Natural killer cell (primary cell): ENCODE measurements at regions not wholly inside any gene's neighbourhood (a gene's known extent, or its start where the extent isn't known, plus 50 kb on each side); places are given as distances from the start of the nearest gene placed in this dataset.
"Not testable (repeated sequence)": the region's sequence is repeated elsewhere in the genome, so short reads cannot be mapped to it uniquely, and the experiment has no call there.

Source experiments
- ATAC-seq, 3 donors: fragments of 150-1000 bp in 2 of 3; fragments of 200-7000 bp in 1 of 3; cut with Tn5 transposase; 1 replicate in 1 of 3; 2 replicates in 2 of 3; pipeline ENCODE4 v1.10.0; 2021; ENCODE audit warnings: mild to moderate bottlenecking in 2 of 3, moderate library complexity in 2 of 3
- DNase-seq, 2 donors: peaks; one replicate each; pipeline versions ENCODE4 v3.0.0 to v3.0.0-alpha.2; 2013 to 2021; ENCODE audit warnings: mixed read lengths in 1 of 2
- H3K27ac ChIP-seq: one replicate; pipeline ENCODE4 v1.5.1; 2013; ENCODE audit warnings: mild to moderate bottlenecking, low read length
- H3K27me3 ChIP-seq: one replicate; pipeline ENCODE4 v1.6.1; 2013; ENCODE audit warnings: low read length; ENCODE audit not compliant: control insufficient read depth, insufficient read depth
- H3K36me3 ChIP-seq: one replicate; pipeline ENCODE4 v1.6.1; 2013; ENCODE audit warnings: low read length; ENCODE audit not compliant: control insufficient read depth, insufficient read depth
- H3K4me1 ChIP-seq: one replicate; pipeline ENCODE4 v1.6.1; 2013; ENCODE audit warnings: low read length; ENCODE audit not compliant: control insufficient read depth, insufficient read depth
- H3K4me3 ChIP-seq: one replicate; pipeline ENCODE4 v1.5.1; 2013; ENCODE audit warnings: low read length
- H3K9me3 ChIP-seq: one replicate; pipeline ENCODE4 v1.6.1; 2013; ENCODE audit warnings: low read length; ENCODE audit not compliant: control insufficient read depth, insufficient read depth
- H3K27ac Mint-ChIP-seq, 2 donors: one replicate each; pipeline ENCODE4 v1.8.0; 2022; ENCODE audit warnings: mild to moderate bottlenecking in 2 of 2, mixed read lengths in 2 of 2, moderate library complexity in 1 of 2
- H3K27me3 Mint-ChIP-seq, 2 donors: one replicate each; pipeline ENCODE4 v1.8.0; 2022; ENCODE audit warnings: low read depth in 2 of 2, mixed read lengths in 2 of 2
- H3K36me3 Mint-ChIP-seq: one replicate; pipeline ENCODE4 v1.8.0; 2022; ENCODE audit warnings: mixed read lengths
- H3K4me1 Mint-ChIP-seq, 2 donors: one replicate each; pipeline ENCODE4 v1.8.0; 2022; ENCODE audit warnings: mixed read lengths in 2 of 2
- H3K4me3 Mint-ChIP-seq: one replicate; pipeline ENCODE4 v1.8.0; 2022; ENCODE audit warnings: mild to moderate bottlenecking, moderate library complexity, mixed read lengths
- H3K9me3 Mint-ChIP-seq, 2 donors: one replicate each; pipeline ENCODE4 v1.8.0; 2022; ENCODE audit warnings: mixed read lengths in 2 of 2
- CTCF ChIP-seq: fragments of 200-600 bp; IDR thresholded peaks from one replicate; pipeline ENCODE4 v1.8.0; 2022; ENCODE audit warnings: antibody characterized with exemption
- WGBS: methylation state at CpG from one replicate; pipeline ENCODE4 v1.1.7; 2013; ENCODE audit warnings: missing lambda C conversion rate; ENCODE audit not compliant: insufficient coverage; 5-methylcytosine and 5-hydroxymethylcytosine counted together
- intact Hi-C: fragments of 100-400 bp; cut with micrococcal nuclease; formaldehyde crosslinking; loops from one replicate; pipeline ENCODE4 v1.14.2; 2022

- H3K4me3 Mint-ChIP-seq, result no peak overlapping the region
- no peak overlapping the region for H3K27ac Mint-ChIP-seq
- H3K27ac ChIP-seq, result no peak overlapping the region
- H3K4me3 ChIP-seq, result no peak overlapping the region
- no peaks in the 10 kb centered on the region for H3K9me3 ChIP-seq
- peaks cover 15 to 23% of the 10 kb centered on the region in 2 donors for H3K27me3 Mint-ChIP-seq
- intact Hi-C loops, result no loop called here
- ATAC-seq (no peak), DNase-seq (no peak)
- 89% methylated on average over 3 of the region's 4 CpGs for WGBS
- H3K36me3 Mint-ChIP-seq, result no peaks in the 10 kb centered on the region
- no peaks in the 10 kb centered on the region for H3K9me3 Mint-ChIP-seq
- TF ChIP-seq CTCF, result no peak
- no peaks in the 10 kb centered on the region for H3K4me1 Mint-ChIP-seq
- H3K27me3 ChIP-seq, result no peaks in the 10 kb centered on the region
- no peaks in the 10 kb centered on the region for H3K36me3 ChIP-seq
- H3K4me1 ChIP-seq, result no peaks in the 10 kb centered on the region
Observed at GRCh38 chr14:22249770-22250169, 339.3 kb downstream of the DAD1 start.

GRCh38 chr14:22243971-22244581 is 344.9 kb downstream of the DAD1 start:
- H3K27me3 Mint-ChIP-seq, result peaks cover 12 to 19% of the 10 kb centered on the region in 2 donors

GRCh38 chr14:22238320-22238719 is 350.7 kb downstream of the DAD1 start:
- H3K27ac ChIP-seq, H3K36me3 Mint-ChIP-seq, H3K4me1 Mint-ChIP-seq, DNase-seq, ATAC-seq, H3K27ac Mint-ChIP-seq, H3K27me3 ChIP-seq, intact Hi-C loops, H3K4me3 ChIP-seq, H3K4me3 Mint-ChIP-seq, H3K4me1 ChIP-seq, H3K36me3 ChIP-seq, H3K9me3 ChIP-seq, H3K9me3 Mint-ChIP-seq: not testable (repeated sequence)
- 0% methylated on average over 1 of the region's 3 CpGs for whole genome bisulfite sequencing
- H3K27me3 Mint-ChIP-seq, result peaks cover 5 to 15% of the 10 kb centered on the region in 2 donors

More at GRCh38 chr14:22243971-22244581, 344.9 kb downstream of the DAD1 start:
- TF ChIP-seq CTCF, result no peak
- no peaks in the 10 kb centered on the region for H3K4me1 ChIP-seq
- no peak overlapping the region for H3K4me3 ChIP-seq
- no peak overlapping the region for H3K27ac Mint-ChIP-seq
- H3K4me1 Mint-ChIP-seq, result no peaks in the 10 kb centered on the region
- H3K36me3 Mint-ChIP-seq, result no peaks in the 10 kb centered on the region
- no peaks in the 10 kb centered on the region for H3K36me3 ChIP-seq
- intact Hi-C loops, result no loop called here
- DNase-seq, result no peak
- H3K27me3 ChIP-seq, result no peaks in the 10 kb centered on the region
- H3K9me3 ChIP-seq, result no peaks in the 10 kb centered on the region
- H3K4me3 Mint-ChIP-seq, result no peak overlapping the region
- WGBS, result 92% methylated on average over 6 of the region's 6 CpGs
- no peak for ATAC-seq
- no peaks in the 10 kb centered on the region for H3K9me3 Mint-ChIP-seq
- H3K27ac ChIP-seq, result no peak overlapping the region

- intact Hi-C loops, result no loop called here
- no peaks in the 10 kb centered on the region for H3K9me3 Mint-ChIP-seq
- no peaks in the 10 kb centered on the region for H3K36me3 ChIP-seq
- no peak overlapping the region for H3K27ac ChIP-seq
- H3K27me3 ChIP-seq, result no peaks in the 10 kb centered on the region
- H3K4me1 Mint-ChIP-seq, result peaks cover 27 to 33% of the 10 kb centered on the region in 2 donors
- DNase-seq (no peak), ATAC-seq (no peak)
- H3K4me3 Mint-ChIP-seq, result no peak overlapping the region
- no peak for TF ChIP-seq CTCF
- no peak overlapping the region for H3K27ac Mint-ChIP-seq
- peaks cover 17% of the 10 kb centered on the region for H3K4me1 ChIP-seq
- no peak overlapping the region for H3K4me3 ChIP-seq
- H3K36me3 Mint-ChIP-seq, result no peaks in the 10 kb centered on the region
- no peaks in the 10 kb centered on the region for H3K9me3 ChIP-seq
- H3K27me3 Mint-ChIP-seq, result peaks cover 7 to 15% of the 10 kb centered on the region in 2 donors
Observed at GRCh38 chr14:22233377-22233776, 355.6 kb downstream of the DAD1 start.
